ENCODE measurements at regions not wholly inside any gene's neighbourhood (a gene's known extent, or its start where the extent isn't known, plus 50 kb on each side); places are given as distances from the start of the nearest gene placed in this dataset.

DNA sequence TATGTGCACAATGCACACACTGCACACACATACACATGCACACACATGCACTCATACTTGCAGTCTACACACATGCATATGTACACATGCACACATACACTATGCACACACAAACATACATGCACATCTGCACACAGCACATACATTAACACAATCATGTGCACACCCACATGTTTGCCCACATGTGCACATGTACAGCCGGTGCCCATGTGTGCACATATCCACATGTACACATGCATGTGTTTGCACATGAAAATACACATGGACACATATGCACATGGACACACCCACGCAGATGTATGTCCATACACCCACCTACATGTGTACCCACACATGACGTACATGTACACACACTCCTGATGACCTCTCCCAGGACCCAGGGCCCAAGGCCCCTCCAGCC lies 105.1 kb upstream of the ACTRT2 start:
- DNase-seq = no peak

DNA sequence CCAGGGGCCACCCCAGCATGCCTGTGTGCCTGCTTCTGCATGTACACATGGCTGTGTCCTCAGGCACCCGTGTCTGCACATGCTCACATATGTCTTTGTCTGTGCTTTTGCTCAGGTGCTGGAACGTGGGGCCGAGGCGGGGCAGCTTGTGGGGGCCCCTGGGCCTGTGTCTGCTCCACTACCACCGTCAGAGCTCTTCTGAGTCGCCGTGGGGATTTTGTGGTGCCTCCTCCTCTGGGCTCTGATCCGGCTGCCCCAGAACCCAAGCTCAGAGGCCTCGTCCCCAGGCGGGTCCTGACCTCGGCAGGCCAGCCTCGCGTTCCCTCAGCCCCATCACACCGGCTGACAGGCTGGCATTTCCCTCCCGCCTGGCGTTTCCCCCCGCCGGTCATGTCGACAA lies 104.6 kb upstream of the ACTRT2 start:
- no peak for DNase-seq

- DNase-seq = no peak
These were observed 104.0 kb upstream of the ACTRT2 start for GRCh38 chr1:2917284-2917683.

DNA sequence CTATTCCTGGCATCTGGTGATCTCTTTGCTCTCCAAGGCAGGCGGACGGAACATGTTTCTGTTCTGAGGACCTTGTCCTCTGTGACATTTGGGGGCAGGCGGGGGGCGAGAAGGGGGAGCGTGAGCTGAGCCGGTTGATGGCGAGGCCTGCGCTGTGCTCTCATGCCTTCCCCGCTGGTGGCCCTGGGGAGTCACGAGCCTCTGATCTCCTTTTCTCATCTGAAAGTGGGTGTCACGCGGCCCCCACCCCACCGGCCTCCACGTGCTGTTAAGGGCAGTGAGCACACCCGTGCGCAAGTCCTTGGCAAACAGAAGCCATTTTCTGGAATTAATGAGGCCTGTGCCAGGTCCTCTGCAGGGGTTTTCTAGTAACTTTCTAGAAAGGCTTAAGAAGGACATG lies 102.8 kb upstream of the ACTRT2 start:
- DNase-seq = peak in 1 of 56 donors; percentile 2

GRCh38 chr1:2919841-2920240 lies 101.4 kb upstream of the ACTRT2 start:
- DNase-seq = no peak

GRCh38 chr1:2920421-2921015 lies 100.7 kb upstream of the ACTRT2 start:
- no peak for DNase-seq

- DNase-seq = peak in 2 of 56 donors; percentile 5 to 25
These were observed 99.1 kb upstream of the ACTRT2 start for GRCh38 chr1:2921970-2922686.

DNA sequence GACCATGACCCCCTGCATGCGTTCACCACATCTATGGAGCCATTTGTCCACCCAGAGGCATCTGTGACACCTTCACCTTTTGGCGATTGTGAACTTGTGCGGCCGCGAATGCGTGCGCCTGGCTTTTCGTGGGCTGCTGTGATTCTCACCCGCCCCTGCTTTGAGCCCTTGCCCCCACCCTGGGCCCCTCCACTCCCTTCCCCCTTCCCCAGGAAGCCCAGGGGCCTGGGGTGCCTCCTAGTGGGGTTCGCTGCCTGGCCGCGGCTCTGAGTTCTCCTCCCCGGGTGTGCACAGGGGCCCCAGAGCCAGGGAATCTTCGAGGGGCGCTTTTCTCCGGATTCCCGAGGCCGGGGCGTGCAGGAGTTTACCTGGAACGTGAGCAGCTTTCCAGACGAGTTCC lies 97.9 kb upstream of the ACTRT2 start:
- no peak for DNase-seq

- no peak for DNase-seq
These were observed 96.0 kb upstream of the ACTRT2 start for GRCh38 chr1:2925291-2925690.

DNA sequence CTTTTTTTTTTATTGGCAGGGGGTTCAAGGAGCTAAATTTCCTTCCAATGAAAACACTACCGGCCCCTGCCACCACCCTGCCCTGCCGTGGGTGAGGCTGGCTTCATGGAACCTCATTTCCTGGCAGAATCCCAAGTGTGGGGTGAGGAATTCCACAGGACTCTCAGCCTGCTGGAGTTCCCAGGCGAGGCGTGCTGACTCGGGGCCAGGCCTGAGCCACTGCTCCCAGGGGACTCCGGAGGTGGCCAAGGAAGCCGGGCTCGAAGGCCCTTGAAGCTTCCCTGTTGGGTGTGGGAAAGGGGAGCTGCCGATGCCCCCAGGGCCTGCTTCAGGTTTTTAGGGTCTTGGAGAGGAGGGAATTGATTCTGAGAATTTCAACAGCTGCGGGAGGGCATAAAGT lies 95.3 kb upstream of the ACTRT2 start:
- DNase-seq = no peak

- DNase-seq = no peak
These were observed 94.7 kb upstream of the ACTRT2 start for GRCh38 chr1:2926447-2927055.

DNA sequence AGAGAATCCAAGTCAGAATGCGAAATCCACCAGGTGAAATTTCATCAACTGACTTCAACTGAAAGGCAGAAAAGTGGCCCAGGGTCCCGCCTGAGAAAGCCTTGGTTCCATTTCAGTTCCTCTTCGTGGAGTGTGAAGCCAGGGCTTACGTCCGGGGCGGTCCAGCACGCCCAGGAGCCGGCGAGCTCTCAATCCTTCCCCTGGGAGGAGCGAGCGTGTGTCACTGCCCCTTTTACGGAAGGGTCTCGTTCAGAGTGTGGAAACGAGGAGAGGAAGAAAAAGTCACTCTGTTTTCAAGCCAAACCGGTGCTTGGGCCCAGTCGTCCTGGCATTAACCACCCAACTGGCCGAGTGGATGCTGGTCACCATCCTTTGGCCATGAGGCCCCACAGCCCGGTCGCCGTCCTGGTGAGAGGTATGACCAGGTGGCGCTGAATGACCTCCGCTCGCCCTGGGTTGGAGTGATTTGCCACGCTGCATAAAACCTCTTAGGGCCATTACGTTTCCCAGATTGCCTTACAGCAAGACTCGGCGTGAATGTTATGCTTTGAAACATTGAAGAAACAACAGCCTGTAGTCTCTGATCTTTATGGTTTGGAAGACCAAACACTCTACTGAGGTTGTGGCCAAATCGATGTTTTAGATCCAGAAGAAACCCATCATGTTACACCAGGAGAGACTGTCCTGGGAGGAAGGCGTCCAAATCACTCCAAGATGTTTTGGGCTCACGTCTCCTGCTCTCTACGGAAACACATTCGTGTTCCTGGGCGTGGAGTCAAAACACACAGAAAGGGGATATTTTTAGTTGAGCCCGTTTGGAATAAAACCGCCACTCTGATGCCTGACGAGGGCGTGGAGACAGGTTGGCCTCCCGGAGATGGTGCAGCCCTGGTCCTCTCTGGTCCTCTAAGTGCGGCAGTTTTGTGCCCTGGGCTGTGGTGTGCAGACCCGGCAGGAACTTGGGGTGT lies 93.6 kb upstream of the ACTRT2 start:
- no peak for DNase-seq

DNA sequence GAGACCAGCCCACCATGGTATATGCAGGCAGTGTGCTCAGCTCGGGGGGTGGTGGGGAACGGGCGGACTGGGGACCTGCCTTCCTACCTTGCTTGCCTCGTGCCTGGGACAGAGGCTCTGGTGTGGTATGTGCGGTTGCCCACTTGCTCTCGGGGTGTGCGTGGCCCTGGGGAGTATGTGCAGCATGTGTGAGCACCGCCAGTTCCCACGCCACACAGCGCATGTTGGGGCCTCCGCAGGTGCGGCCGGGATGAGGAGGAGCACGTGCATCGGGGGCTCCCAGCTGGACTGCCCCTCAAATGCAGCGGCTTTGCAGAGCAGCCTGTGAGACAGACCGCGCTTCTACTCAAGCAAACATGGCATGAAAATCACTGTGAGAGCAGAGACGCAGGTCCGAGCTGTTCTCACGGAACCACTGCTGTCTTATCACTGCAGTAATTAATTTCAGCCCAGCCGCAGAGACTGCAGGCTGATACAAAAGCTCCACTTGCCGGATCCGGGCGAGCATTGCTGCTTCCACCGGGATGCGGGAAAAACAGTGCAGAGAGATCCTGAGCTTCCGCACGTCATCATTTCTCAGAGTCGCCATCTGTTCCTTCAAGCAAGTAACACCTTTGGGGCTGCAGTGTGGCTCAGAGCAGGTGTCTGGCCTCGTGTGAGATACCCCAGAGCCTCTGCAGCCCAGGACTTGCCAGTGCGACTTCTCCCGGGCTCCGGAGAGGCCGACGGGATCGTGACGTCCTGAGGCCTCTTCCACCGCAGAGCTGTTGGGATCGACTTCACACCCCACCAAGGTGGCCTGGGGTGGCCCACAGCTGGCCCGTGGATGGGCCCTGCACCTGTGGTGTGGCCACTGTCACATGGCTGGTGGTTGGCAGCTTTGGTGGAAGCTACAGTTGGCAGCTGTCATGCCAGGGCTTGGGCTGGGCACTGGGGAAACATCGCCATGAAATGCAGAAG lies 92.6 kb upstream of the ACTRT2 start:
- no peak for DNase-seq

- DNase-seq = no peak
These were observed 91.9 kb upstream of the ACTRT2 start for GRCh38 chr1:2929335-2929734.

GRCh38 chr1:2930016-2930815 lies 91.1 kb upstream of the ACTRT2 start:
- no peak for DNase-seq

DNA sequence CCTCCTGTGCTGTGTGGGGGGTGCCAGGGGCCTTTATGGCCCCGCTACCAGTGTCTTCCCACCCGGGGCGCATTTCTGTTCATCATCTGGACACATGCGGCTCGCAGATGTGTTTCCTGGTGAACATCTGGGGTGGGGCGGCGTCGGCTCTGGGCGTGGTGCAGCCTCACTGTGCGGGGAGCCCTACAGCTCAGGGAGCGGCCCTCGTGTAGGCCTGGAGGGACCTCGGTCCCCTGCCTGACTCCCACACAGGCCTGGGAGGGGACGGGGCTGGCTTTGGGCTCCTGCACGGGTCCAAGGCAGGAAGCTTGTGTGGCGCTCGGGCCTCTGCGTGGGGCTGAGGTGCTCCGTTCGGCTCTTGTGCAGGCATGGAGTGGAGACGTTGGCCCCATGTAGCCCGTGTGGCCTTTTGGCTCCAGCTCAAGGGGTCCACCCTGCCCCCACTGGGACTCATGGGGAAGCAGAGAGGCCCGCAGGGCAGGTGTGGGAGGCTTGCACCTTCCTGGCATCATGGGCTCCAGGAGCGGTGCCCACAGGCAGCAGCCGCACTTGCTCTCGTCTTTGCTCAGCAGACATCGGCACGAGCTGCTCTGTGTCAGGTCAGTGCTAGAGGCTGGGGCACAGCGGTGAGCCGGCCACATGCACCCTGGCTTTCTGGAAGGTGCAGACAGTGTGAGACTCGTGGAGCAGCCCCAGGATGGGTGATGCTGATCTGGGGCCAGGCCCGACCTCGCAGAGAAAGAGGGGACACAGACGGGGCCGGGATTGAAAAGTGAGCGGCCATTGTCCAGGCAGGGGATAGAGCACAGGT lies 90.1 kb upstream of the ACTRT2 start:
- no peak for DNase-seq

DNA sequence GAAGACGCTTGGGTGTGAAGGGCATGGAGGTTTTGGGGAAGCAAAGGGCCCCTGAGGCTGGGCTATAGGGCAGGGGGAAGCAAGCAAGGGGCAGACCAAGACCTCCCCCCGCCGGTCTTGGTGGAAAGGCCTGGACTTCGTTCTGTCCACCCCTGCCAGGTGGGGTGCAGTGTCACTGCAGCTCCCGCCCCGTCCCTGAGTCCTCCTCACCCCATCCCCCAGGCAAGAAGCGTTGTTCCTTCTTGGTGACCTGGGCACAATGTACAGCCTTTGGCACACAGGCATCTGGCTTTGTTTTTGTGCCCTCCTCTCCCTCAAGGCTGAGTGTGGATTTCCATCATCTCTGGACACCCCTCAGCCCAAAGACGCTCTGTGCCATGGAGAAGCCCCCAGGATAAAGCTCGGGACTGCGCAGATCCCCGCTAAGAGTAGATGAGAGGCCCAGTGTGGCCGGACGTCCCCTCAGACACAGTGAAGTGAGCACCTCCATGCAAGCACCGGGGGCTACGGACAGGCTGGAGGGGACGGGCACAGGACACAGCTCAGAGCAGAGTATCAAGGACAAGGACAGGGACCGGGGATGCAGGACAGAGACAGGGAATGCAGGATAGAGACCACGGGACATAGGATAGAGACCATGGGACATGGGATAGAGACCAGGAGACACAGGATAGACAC lies 89.4 kb upstream of the ACTRT2 start:
- no peak for DNase-seq

DNA sequence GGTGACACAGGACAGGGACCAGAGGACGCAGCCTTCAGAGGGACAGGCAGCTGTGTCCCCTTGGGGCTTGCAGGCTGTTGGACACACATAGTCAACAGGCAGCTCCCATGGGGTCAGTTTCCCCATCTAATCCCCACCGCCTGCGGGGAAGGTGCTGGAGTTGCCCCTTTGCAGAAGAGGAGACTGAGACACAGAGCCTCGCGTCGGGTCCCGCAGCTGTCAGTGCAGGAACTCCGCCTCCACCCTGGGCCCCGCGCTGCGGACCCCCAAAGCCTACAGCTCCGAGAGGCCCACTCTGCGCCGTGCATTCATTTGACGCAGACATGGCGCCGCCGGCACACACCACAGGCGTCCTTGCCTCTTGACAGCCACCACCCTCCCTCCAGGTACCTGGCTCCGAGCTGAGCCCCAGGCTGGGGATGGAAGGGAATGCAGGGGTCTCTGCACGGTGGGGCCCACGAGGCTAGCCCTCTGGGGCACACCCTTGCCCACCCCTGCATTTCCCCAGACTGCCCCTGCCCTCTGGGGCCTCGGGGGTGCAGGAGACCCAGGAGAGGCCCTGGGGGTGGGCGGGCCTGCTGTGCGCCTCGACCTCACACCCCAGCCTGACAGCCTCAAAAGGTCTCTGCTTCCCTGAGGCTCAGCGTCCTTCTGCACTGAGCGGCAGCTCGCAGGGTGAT lies 88.5 kb upstream of the ACTRT2 start:
- DNase-seq = no peak

All from nucleus accumbens (tissue), 56 donors.